ENCODE measurements at regions not wholly inside any gene's neighbourhood (a gene's known extent, or its start where the extent isn't known, plus 50 kb on each side); places are given as distances from the start of the nearest gene placed in this dataset.

- H3K36me3 Mint-ChIP-seq (ENCODE audit: low read depth) = peaks cover 8% of the 10 kb centered on the region
- H3K4me1 Mint-ChIP-seq = peaks cover 75% of the 10 kb centered on the region
- peak overlapping the region; percentile 21 for H3K4me3 Mint-ChIP-seq
- peaks cover 65% of the 10 kb centered on the region for H3K27me3 Mint-ChIP-seq (ENCODE audit: low read depth, poor library complexity)
- H3K9me3 Mint-ChIP-seq = no peaks in the 10 kb centered on the region
- TF ChIP-seq, protein P1, sequence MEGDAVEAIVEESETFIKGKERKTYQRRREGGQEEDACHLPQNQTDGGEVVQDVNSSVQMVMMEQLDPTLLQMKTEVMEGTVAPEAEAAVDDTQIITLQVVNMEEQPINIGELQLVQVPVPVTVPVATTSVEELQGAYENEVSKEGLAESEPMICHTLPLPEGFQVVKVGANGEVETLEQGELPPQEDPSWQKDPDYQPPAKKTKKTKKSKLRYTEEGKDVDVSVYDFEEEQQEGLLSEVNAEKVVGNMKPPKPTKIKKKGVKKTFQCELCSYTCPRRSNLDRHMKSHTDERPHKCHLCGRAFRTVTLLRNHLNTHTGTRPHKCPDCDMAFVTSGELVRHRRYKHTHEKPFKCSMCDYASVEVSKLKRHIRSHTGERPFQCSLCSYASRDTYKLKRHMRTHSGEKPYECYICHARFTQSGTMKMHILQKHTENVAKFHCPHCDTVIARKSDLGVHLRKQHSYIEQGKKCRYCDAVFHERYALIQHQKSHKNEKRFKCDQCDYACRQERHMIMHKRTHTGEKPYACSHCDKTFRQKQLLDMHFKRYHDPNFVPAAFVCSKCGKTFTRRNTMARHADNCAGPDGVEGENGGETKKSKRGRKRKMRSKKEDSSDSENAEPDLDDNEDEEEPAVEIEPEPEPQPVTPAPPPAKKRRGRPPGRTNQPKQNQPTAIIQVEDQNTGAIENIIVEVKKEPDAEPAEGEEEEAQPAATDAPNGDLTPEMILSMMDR (IDR thresholded peaks at IDR 0.05) = no peak
- DNase-seq = no peak
- no peak overlapping the region for H3K27ac Mint-ChIP-seq
Observed at GRCh38 chr2:120798567-120799247, 63.0 kb downstream of the GLI2 start.

DNA sequence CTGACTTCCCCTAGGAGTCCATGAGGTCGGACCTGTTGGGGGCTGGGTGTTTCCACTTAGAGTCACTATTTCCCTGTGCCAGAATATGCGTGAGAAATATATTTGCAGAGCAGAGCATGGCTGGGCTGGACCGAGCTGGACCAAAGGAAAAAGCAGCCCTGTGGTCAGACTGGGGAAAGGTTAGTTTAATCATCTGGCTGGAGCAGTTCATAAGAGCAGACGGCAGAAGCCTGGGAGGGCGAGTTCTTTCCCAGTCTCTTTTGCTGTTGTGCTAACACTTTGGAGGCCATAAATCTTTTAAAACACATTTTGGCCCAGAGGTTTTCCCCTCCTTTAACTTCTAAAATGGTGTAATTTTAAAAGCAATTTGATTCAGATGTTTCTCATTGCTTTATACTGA is 66.5 kb downstream of the GLI2 start:
- Mint-ChIP-seq H3K4me3 (no peak overlapping the region), H3K27me3 (ENCODE audit: low read depth, poor library complexity) (peaks cover 57% of the 10 kb centered on the region), H3K9me3 (no peaks in the 10 kb centered on the region), H3K36me3 (ENCODE audit: low read depth) (peaks cover 8% of the 10 kb centered on the region), H3K27ac (no peak overlapping the region), H3K4me1 (peaks cover 73% of the 10 kb centered on the region)
- TF ChIP-seq, protein P1 (IDR thresholded peaks at IDR 0.05) = no peak
- no peak for DNase-seq

GRCh38 chr2:120802867-120803484 is 67.3 kb downstream of the GLI2 start:
- DNase-seq = no peak
- Mint-ChIP-seq H3K36me3 (ENCODE audit: low read depth) (peaks cover 8% of the 10 kb centered on the region), H3K9me3 (no peaks in the 10 kb centered on the region), H3K27ac (no peak overlapping the region), H3K4me1 (peaks cover 65% of the 10 kb centered on the region), H3K27me3 (ENCODE audit: low read depth, poor library complexity) (peaks cover 56% of the 10 kb centered on the region), H3K4me3 (no peak overlapping the region)
- TF ChIP-seq, protein P1 (IDR thresholded peaks at IDR 0.05) = no peak

GRCh38 chr2:120803764-120804335 is 68.2 kb downstream of the GLI2 start:
- Mint-ChIP-seq H3K4me3 (no peak overlapping the region), H3K4me1 (peaks cover 57% of the 10 kb centered on the region), H3K27me3 (ENCODE audit: low read depth, poor library complexity) (peaks cover 48% of the 10 kb centered on the region), H3K36me3 (ENCODE audit: low read depth) (peaks cover 8% of the 10 kb centered on the region), H3K9me3 (no peaks in the 10 kb centered on the region), H3K27ac (no peak overlapping the region)
- DNase-seq = no peak
- TF ChIP-seq, protein P1 (IDR thresholded peaks at IDR 0.05) = no peak

DNA sequence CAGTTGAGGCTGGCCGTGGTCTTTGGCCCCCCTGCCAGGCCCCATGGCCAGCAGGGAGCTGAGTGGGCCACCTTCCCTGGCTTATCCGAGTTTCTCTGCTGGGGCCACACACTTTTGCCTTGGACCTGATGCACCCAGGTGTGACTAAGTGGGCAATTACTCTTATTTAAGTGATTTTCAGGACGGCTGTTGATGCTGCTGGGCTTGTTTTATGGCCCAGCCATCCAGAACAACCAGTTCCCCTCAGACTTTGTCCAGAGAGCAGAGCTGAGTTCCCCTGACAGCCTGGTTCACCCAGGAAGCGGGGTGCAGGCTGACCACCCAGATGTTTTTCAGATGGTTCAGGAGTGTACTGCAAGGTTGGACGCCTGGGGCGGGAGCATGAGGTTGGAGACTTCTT is 68.8 kb downstream of the GLI2 start:
- no peaks in the 10 kb centered on the region for H3K9me3 Mint-ChIP-seq
- H3K36me3 Mint-ChIP-seq (ENCODE audit: low read depth) = peaks cover 6% of the 10 kb centered on the region
- H3K27me3 Mint-ChIP-seq (ENCODE audit: low read depth, poor library complexity) = peaks cover 46% of the 10 kb centered on the region
- TF ChIP-seq, protein P1 (IDR thresholded peaks at IDR 0.05) = no peak
- no peak overlapping the region for H3K27ac Mint-ChIP-seq
- no peak for DNase-seq
- H3K4me3 Mint-ChIP-seq = no peak overlapping the region
- peaks cover 61% of the 10 kb centered on the region for H3K4me1 Mint-ChIP-seq
